ENCODE measurements at regions not wholly inside any gene's neighbourhood (a gene's known extent, or its start where the extent isn't known, plus 50 kb on each side); places are given as distances from the start of the nearest gene placed in this dataset.

DNA sequence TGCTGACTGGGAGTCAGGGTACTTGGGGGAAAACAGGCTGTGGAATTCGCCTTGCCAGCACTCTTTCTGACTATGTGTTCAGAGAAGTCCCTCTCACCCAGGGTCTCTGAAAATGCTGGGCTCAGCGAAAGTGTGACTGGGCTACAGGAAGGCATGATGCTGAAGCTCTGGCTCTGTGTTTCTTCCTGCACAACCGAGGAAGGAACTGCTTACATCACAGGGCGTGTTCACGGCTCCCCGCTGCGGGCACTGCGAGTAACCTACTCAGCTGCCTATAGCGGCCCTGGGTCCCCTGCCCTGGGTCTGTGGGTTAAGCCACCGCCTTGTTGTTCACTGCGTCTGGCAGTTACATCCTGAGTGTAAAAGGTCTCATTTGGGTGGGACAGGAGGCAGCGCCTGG lies 222.4 kb upstream of the IRX4 start:
- H3K27ac Mint-ChIP-seq: no peak overlapping the region
- DNase-seq (ENCODE audit: low spot score): no peak
- no peak overlapping the region for H3K4me3 ChIP-seq
- H3K27ac ChIP-seq: no peak overlapping the region
- no peaks in the 10 kb centered on the region for H3K36me3 Mint-ChIP-seq
- H3K9ac ChIP-seq: no peak overlapping the region
- no peak overlapping the region for H3K4me3 Mint-ChIP-seq
- H4K20me1 ChIP-seq (ENCODE audit: low read depth): no peaks in the 10 kb centered on the region
- H3F3A ChIP-seq (ENCODE audit: low read depth): no peaks in the 10 kb centered on the region
- no peak overlapping the region for H2AFZ ChIP-seq (replicated peaks)
- no peaks in the 10 kb centered on the region for H3K27me3 ChIP-seq
- H3K79me2 ChIP-seq (ENCODE audit: low read depth): no peaks in the 10 kb centered on the region
- H3K4me1 Mint-ChIP-seq: peaks cover 2% of the 10 kb centered on the region
- TF ChIP-seq EZH2phosphoT487 (IDR thresholded peaks at IDR 0.05): no peak
- TF ChIP-seq EZH2 (IDR thresholded peaks at IDR 0.05): no peak
- TF ChIP-seq, protein P1, sequence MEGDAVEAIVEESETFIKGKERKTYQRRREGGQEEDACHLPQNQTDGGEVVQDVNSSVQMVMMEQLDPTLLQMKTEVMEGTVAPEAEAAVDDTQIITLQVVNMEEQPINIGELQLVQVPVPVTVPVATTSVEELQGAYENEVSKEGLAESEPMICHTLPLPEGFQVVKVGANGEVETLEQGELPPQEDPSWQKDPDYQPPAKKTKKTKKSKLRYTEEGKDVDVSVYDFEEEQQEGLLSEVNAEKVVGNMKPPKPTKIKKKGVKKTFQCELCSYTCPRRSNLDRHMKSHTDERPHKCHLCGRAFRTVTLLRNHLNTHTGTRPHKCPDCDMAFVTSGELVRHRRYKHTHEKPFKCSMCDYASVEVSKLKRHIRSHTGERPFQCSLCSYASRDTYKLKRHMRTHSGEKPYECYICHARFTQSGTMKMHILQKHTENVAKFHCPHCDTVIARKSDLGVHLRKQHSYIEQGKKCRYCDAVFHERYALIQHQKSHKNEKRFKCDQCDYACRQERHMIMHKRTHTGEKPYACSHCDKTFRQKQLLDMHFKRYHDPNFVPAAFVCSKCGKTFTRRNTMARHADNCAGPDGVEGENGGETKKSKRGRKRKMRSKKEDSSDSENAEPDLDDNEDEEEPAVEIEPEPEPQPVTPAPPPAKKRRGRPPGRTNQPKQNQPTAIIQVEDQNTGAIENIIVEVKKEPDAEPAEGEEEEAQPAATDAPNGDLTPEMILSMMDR (IDR thresholded peaks at IDR 0.05): no peak
- H3K9me3 ChIP-seq (ENCODE audit: low read depth): no peaks in the 10 kb centered on the region
- H3K27me3 Mint-ChIP-seq (ENCODE audit: insufficient read depth, low read depth): no peaks in the 10 kb centered on the region
- H3K4me1 ChIP-seq: peaks cover 11% of the 10 kb centered on the region
- peaks cover 6% of the 10 kb centered on the region for H3K9me3 Mint-ChIP-seq
- no peaks in the 10 kb centered on the region for H3K36me3 ChIP-seq
- H3K4me2 ChIP-seq: no peak overlapping the region

DNA sequence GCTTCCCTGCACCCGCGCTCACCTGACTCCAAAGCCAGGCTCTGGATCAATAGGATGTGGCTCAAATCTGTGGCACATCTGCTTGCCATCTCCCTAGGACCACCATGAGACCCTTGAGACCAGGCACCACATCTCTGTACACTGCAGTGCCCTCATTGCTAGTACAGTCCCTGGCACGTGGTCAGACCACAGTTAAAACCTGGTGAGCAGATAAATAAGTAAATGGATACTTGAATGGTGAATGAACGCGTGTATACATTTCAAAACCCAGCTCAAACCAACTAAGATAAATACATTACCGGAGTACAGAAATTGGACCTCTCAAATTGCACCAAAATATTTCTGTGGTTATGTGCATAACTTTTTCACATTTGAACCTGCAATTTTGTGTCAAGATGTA lies 221.2 kb upstream of the IRX4 start:
- peaks cover 2% of the 10 kb centered on the region for H3K4me1 Mint-ChIP-seq

DNA sequence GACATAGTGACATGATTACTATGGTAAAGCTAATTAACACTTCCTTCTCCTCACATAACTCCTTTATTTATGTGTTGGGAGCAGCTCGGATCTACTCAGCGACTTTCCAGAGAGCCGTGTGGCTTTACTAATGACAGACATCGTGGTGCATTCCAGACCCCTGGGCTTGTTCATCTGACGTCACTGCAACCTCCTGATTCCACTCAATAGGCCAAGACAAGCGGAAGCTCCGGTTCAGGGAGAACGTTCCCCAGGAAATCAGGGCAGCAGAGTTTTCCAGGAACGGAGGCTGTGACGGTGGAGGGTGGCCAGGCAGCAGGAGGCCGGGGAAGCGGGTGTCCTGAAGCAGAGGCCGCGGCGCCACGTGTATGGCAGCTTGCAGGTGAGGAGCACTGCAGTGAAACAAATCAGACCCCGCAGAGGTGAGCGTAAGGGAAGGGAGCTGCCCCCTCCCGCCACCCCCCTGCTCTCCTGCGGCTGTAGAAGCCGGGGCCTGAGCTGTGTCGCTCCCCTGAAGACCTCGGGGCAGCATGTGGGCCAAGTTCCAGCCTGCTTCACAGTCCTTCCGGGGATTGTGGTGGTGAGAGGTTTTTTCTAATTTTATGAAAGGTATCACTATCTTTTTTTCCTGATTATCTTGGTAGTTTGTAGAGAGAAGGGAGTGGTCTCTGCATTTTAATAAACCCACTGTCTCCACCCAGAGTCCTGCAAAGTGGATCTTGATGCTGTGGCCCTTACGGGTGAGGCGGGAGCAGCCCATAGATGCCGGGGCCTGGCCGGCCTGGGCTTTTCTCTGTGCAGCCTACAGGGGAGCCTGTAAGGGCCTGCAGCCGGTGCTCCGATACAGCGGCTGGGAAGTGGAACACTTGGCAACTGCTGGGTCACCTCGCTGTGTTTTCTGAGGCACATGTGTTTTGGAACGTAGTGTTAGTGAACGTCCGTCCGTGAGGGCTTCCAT lies 220.4 kb upstream of the IRX4 start:
- no peak overlapping the region for H3K4me3 Mint-ChIP-seq
- H3K36me3 Mint-ChIP-seq: peaks cover 2% of the 10 kb centered on the region
- peaks cover 6% of the 10 kb centered on the region for H3K9me3 Mint-ChIP-seq
- Histone ChIP-seq H3K4me2 (no peak overlapping the region), H3K9me3 (ENCODE audit: low read depth) (no peaks in the 10 kb centered on the region), H3K36me3 (no peaks in the 10 kb centered on the region), H3K27ac (no peak overlapping the region), H3K4me1 (no peaks in the 10 kb centered on the region), H4K20me1 (ENCODE audit: low read depth) (no peaks in the 10 kb centered on the region), H2AFZ (replicated peaks) (no peak overlapping the region), H3K79me2 (ENCODE audit: low read depth) (no peaks in the 10 kb centered on the region), H3K4me3 (no peak overlapping the region), H3F3A (ENCODE audit: low read depth) (no peaks in the 10 kb centered on the region), H3K27me3 (no peaks in the 10 kb centered on the region), H3K9ac (no peak overlapping the region)
- H3K27ac Mint-ChIP-seq: no peak overlapping the region
- TF ChIP-seq EZH2 (IDR thresholded peaks at IDR 0.05) (no peak), EZH2phosphoT487 (IDR thresholded peaks at IDR 0.05) (no peak)
- TF ChIP-seq, protein P1 (IDR thresholded peaks at IDR 0.05): no peak
- H3K4me1 Mint-ChIP-seq: peaks cover 2% of the 10 kb centered on the region
- no peak for DNase-seq (ENCODE audit: low spot score)
- H3K27me3 Mint-ChIP-seq (ENCODE audit: insufficient read depth, low read depth): no peaks in the 10 kb centered on the region

More for the DNA sequence above, 221.2 kb upstream of the IRX4 start:
- H3K9me3 ChIP-seq (ENCODE audit: low read depth): no peaks in the 10 kb centered on the region
- H4K20me1 ChIP-seq (ENCODE audit: low read depth): no peaks in the 10 kb centered on the region
- no peak overlapping the region for H3K27ac Mint-ChIP-seq
- no peak overlapping the region for H3K4me3 ChIP-seq
- H3K36me3 ChIP-seq: no peaks in the 10 kb centered on the region
- no peak overlapping the region for H3K4me3 Mint-ChIP-seq
- no peaks in the 10 kb centered on the region for H3F3A ChIP-seq (ENCODE audit: low read depth)
- H2AFZ ChIP-seq (replicated peaks): no peak overlapping the region
- H3K4me2 ChIP-seq: no peak overlapping the region
- no peak overlapping the region for H3K27ac ChIP-seq
- no peaks in the 10 kb centered on the region for H3K27me3 ChIP-seq
- H3K4me1 ChIP-seq: no peaks in the 10 kb centered on the region
- no peaks in the 10 kb centered on the region for H3K79me2 ChIP-seq (ENCODE audit: low read depth)
- H3K27me3 Mint-ChIP-seq (ENCODE audit: insufficient read depth, low read depth): no peaks in the 10 kb centered on the region
- peaks cover 6% of the 10 kb centered on the region for H3K9me3 Mint-ChIP-seq
- TF ChIP-seq, protein P1 (IDR thresholded peaks at IDR 0.05): no peak
- TF ChIP-seq EZH2 (IDR thresholded peaks at IDR 0.05): no peak
- no peak for TF ChIP-seq EZH2phosphoT487 (IDR thresholded peaks at IDR 0.05)
- DNase-seq (ENCODE audit: low spot score): no peak
- peaks cover 2% of the 10 kb centered on the region for H3K36me3 Mint-ChIP-seq
- no peak overlapping the region for H3K9ac ChIP-seq

Measured in neural progenitor cell (in vitro differentiated cells).